Keratinocyte (primary cell): ENCODE measurements at regions not wholly inside any gene's neighbourhood (a gene's known extent, or its start where the extent isn't known, plus 50 kb on each side); places are given as distances from the start of the nearest gene placed in this dataset.

Source experiments
- DNase-seq: peaks from one replicate; pipeline ENCODE4 v3.0.0-alpha.2; 2011; ENCODE audit warnings: low read depth, missing footprints, low spot score
- FAIRE-seq: peaks from 2 replicates; lab custom pipeline; 2011; peaks lifted over from hg19 to GRCh38; lab: Jason Lieb, UNC
- H2AFZ ChIP-seq: 2 replicates; pipeline ENCODE4 v1.6.0; 2012; ENCODE audit warnings: low read length, control low read depth, inconsistent platforms; ENCODE audit not compliant: control insufficient read depth
- H3K27ac ChIP-seq: 2 replicates; pipeline ENCODE4 v1.5.1; 2011; ENCODE audit warnings: low read length; ENCODE audit not compliant: control insufficient read depth, insufficient read depth
- H3K27me3 ChIP-seq: 3 replicates; pipeline ENCODE4 v1.6.0; 2011; ENCODE audit warnings: low read length; ENCODE audit not compliant: control insufficient read depth, insufficient read depth; ENCODE audit errors: extremely low read depth
- H3K36me3 ChIP-seq, 2 experiments: 2 replicates in 1 of 2; 3 replicates in 1 of 2; pipeline ENCODE4 v1.5.1; 2011; ENCODE audit warnings: low read length in 2 of 2, mild to moderate bottlenecking in 1 of 2; ENCODE audit not compliant: control insufficient read depth in 2 of 2, insufficient read depth in 2 of 2; ENCODE audit errors: extremely low read depth in 1 of 2
- H3K4me1 ChIP-seq: 3 replicates; pipeline ENCODE4 v1.5.1; 2011; ENCODE audit warnings: low read length; ENCODE audit not compliant: control insufficient read depth, insufficient read depth; ENCODE audit errors: extremely low read depth
- H3K4me2 ChIP-seq: 3 replicates; pipeline ENCODE4 v1.6.0; 2011; ENCODE audit warnings: low read depth, low read length; ENCODE audit not compliant: control insufficient read depth, insufficient read depth; ENCODE audit errors: extremely low read depth
- H3K4me3 ChIP-seq, 3 experiments: fragments of 200-600 bp in 1 of 3; sonication (generic) in 1 of 3; 2 replicates in 2 of 3; 3 replicates in 1 of 3; pipeline ENCODE4 v1.5.1; 2011 to 2016; ENCODE audit warnings: low read length in 3 of 3, mild to moderate bottlenecking in 3 of 3, control low read depth in 2 of 3, inconsistent platforms in 1 of 3, low read depth in 1 of 3, mixed read lengths in 1 of 3, mixed run types in 1 of 3, moderate library complexity in 1 of 3; ENCODE audit not compliant: control insufficient read depth in 2 of 3, insufficient read depth in 2 of 3; ENCODE audit errors: extremely low read depth in 1 of 3
- H3K79me2 ChIP-seq: 2 replicates; pipeline ENCODE4 v1.6.0; 2012; ENCODE audit warnings: low read length; ENCODE audit not compliant: control insufficient read depth, insufficient read depth
- H3K9ac ChIP-seq: 3 replicates; pipeline ENCODE4 v1.6.0; 2011; ENCODE audit warnings: low read length; ENCODE audit not compliant: control insufficient read depth, insufficient read depth; ENCODE audit errors: extremely low read depth
- H3K9me1 ChIP-seq: 3 replicates; pipeline ENCODE4 v1.6.0; 2011; ENCODE audit warnings: low read length; ENCODE audit not compliant: control insufficient read depth, insufficient read depth; ENCODE audit errors: extremely low read depth
- H3K9me3 ChIP-seq: 2 replicates; pipeline ENCODE4 v1.5.1; 2012; ENCODE audit warnings: low read depth, low read length; ENCODE audit not compliant: control insufficient read depth
- H4K20me1 ChIP-seq: 3 replicates; pipeline ENCODE4 v1.6.0; 2011; ENCODE audit warnings: low read length; ENCODE audit not compliant: control insufficient read depth, insufficient read depth; ENCODE audit errors: extremely low read depth
- EZH2 ChIP-seq: IDR thresholded peaks from one replicate; pipeline ENCODE4 v1.6.1; 2012; ENCODE audit warnings: inconsistent platforms, mild to moderate bottlenecking, low read length, moderate library complexity
- dilution Hi-C: fragments of 300-500 bp; cut with MboI; formaldehyde crosslinking; loops from one replicate; pipeline ENCODE4 v1.7.0; 2020; ENCODE audit warnings: low sequenced_read_pairs; ENCODE audit not compliant: extremely low pct_ligation_motif_present
- TF ChIP-seq, protein P1 (sequence below), 3 experiments: IDR thresholded peaks in 1 of 3; conservative IDR thresholded peaks in 1 of 3; optimal IDR thresholded peaks in 1 of 3; 2 replicates in 2 of 3; 3 replicates in 1 of 3; pipeline versions ENCODE3 to v1.5.1; 2011; ENCODE audit warnings: low read length in 3 of 3, mild to moderate bottlenecking in 3 of 3, moderate library complexity in 2 of 3, control low read depth in 1 of 3, inconsistent platforms in 1 of 3; ENCODE audit not compliant: insufficient read depth in 2 of 3; ENCODE audit errors: extremely low read depth in 1 of 3

DNA sequence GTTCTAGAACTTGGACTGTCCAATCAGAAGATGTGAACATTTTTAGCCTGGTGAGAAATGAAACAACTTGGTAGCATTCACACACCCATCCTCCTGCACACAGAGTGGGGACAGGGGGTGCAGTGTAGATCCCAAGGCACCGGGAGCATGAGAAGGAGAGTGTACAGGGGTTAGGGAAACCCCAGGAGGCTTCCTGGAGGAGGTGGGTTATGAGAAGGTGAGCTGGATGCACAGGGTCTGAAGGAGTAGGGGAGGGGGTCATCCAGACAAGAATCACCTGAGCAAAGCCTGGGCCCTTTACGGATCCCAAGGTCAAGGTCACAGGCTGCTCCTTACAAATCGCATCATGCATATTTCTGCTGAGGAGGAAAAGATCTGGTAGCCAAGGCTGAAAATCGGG, 117.5 kb upstream of the TMPRSS2 start:
- DNase-seq (no peak), FAIRE-seq (no peak)
- dilution Hi-C loops: no loop called here
- Histone ChIP-seq H4K20me1 (no peaks in the 10 kb centered on the region), H3K9me3 (no peaks in the 10 kb centered on the region), H3K9me1 (no peaks in the 10 kb centered on the region), H2AFZ (no peak overlapping the region), H3K4me1 (peaks cover 22% of the 10 kb centered on the region), H3K4me2 (no peak overlapping the region), H3K27me3 (no peaks in the 10 kb centered on the region), H3K9ac (no peak overlapping the region), H3K79me2 (no peaks in the 10 kb centered on the region), H3K27ac (no peak overlapping the region), H3K4me3 (no peak overlapping the region), H3K36me3 (no peaks in the 10 kb centered on the region)
- TF ChIP-seq, protein P1, sequence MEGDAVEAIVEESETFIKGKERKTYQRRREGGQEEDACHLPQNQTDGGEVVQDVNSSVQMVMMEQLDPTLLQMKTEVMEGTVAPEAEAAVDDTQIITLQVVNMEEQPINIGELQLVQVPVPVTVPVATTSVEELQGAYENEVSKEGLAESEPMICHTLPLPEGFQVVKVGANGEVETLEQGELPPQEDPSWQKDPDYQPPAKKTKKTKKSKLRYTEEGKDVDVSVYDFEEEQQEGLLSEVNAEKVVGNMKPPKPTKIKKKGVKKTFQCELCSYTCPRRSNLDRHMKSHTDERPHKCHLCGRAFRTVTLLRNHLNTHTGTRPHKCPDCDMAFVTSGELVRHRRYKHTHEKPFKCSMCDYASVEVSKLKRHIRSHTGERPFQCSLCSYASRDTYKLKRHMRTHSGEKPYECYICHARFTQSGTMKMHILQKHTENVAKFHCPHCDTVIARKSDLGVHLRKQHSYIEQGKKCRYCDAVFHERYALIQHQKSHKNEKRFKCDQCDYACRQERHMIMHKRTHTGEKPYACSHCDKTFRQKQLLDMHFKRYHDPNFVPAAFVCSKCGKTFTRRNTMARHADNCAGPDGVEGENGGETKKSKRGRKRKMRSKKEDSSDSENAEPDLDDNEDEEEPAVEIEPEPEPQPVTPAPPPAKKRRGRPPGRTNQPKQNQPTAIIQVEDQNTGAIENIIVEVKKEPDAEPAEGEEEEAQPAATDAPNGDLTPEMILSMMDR (optimal IDR thresholded peaks at IDR 0.05 in 1 of 3, IDR thresholded peaks at IDR 0.05 in 1 of 3, conservative IDR thresholded peaks at IDR 0.05 in 1 of 3; ENCODE audit: extremely low read depth in 1 of 3, insufficient read depth in 2 of 3, low read length in 3 of 3): no peak
- no peak for TF ChIP-seq EZH2

DNA sequence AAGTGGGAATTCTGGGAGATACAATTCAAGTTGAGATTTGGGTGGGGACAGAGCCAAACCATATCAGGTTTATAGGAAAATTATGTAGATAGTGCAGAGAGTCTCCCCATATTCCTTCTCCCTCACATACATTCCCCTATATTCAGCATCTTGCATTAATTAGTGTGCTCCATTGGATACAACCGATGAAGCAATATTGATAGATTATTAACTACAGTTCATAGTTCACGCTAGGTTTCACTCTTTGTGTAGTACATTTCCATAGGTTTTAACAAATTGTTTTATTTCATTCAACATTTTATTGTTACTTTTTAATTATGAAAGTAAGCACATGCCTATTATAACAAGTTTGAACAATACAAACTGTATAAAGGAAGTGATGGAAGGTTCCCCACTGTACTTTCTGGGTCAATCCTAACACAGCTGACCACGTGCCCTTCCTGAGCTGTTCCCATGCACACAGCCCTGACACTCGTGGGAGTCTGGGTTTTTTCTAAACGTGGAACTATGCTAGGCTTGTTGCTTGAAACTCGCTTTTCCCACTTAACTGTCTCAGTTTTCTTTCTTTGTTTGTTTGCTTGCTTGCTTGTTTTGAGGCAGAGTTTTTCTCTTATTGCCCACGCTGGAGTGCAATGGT, 116.8 kb upstream of the TMPRSS2 start:
- H3K4me1 ChIP-seq: peaks cover 19% of the 10 kb centered on the region
- no peaks in the 10 kb centered on the region for H3K36me3 ChIP-seq
- dilution Hi-C loops: no loop called here
- no peaks in the 10 kb centered on the region for H4K20me1 ChIP-seq
- no peaks in the 10 kb centered on the region for H3K9me1 ChIP-seq
- H3K79me2 ChIP-seq: no peaks in the 10 kb centered on the region
- DNase-seq (no peak), FAIRE-seq (no peak)
- H3K9me3 ChIP-seq: no peaks in the 10 kb centered on the region
- H3K4me3 ChIP-seq: no peak overlapping the region
- H2AFZ ChIP-seq: no peak overlapping the region
- no peak overlapping the region for H3K4me2 ChIP-seq
- no peaks in the 10 kb centered on the region for H3K27me3 ChIP-seq
- no peak overlapping the region for H3K9ac ChIP-seq
- TF ChIP-seq, protein P1 (optimal IDR thresholded peaks at IDR 0.05 in 1 of 3, IDR thresholded peaks at IDR 0.05 in 1 of 3, conservative IDR thresholded peaks at IDR 0.05 in 1 of 3; ENCODE audit: extremely low read depth in 1 of 3, insufficient read depth in 2 of 3, low read length in 3 of 3): no peak
- no peak for TF ChIP-seq EZH2
- H3K27ac ChIP-seq: no peak overlapping the region
